Glutamatergic neuron (in vitro differentiated cells): ENCODE measurements at regions not wholly inside any gene's neighbourhood (a gene's known extent, or its start where the extent isn't known, plus 50 kb on each side); places are given as distances from the start of the nearest gene placed in this dataset.

ENCODE experiments used
- DNase-seq: peaks from one replicate; pipeline ENCODE4 v3.0.0; 2022
- H3K27ac Mint-ChIP-seq: one replicate; pipeline ENCODE4 v1.8.0; 2020; ENCODE audit warnings: mild to moderate bottlenecking, mixed read lengths, inconsistent platforms; ENCODE audit not compliant: unreplicated experiment
- H3K27me3 Mint-ChIP-seq: one replicate; pipeline ENCODE4 v1.8.0; 2020; ENCODE audit warnings: mild to moderate bottlenecking, moderate library complexity, mixed read lengths, inconsistent platforms; ENCODE audit not compliant: unreplicated experiment
- H3K36me3 Mint-ChIP-seq: one replicate; pipeline ENCODE4 v1.8.0; 2020; ENCODE audit warnings: mild to moderate bottlenecking, mixed read lengths, inconsistent platforms; ENCODE audit not compliant: unreplicated experiment
- H3K4me1 Mint-ChIP-seq: one replicate; pipeline ENCODE4 v1.8.0; 2020; ENCODE audit warnings: mild to moderate bottlenecking, low read depth, mixed read lengths, inconsistent platforms; ENCODE audit not compliant: unreplicated experiment
- H3K4me3 Mint-ChIP-seq: one replicate; pipeline ENCODE4 v1.8.0; 2020; ENCODE audit warnings: mild to moderate bottlenecking, mixed read lengths, inconsistent platforms; ENCODE audit not compliant: unreplicated experiment
- H3K9me3 Mint-ChIP-seq: one replicate; pipeline ENCODE4 v1.8.0; 2020; ENCODE audit warnings: mild to moderate bottlenecking, moderate library complexity, mixed read lengths, inconsistent platforms; ENCODE audit not compliant: unreplicated experiment
- CTCF ChIP-seq: fragments of 200-600 bp; sonication (generic); IDR thresholded peaks from one replicate; pipeline ENCODE4 v1.5.0; 2021; ENCODE audit not compliant: partially characterized antibody, unreplicated experiment

GRCh38 chr1:238779716-238780115 lies 606.7 kb upstream of the CHRM3 start:
- Mint-ChIP-seq H3K9me3 (no peaks in the 10 kb centered on the region), H3K4me1 (no peaks in the 10 kb centered on the region), H3K27me3 (no peaks in the 10 kb centered on the region), H3K36me3 (no peaks in the 10 kb centered on the region), H3K4me3 (no peak overlapping the region), H3K27ac (no peak overlapping the region)
- TF ChIP-seq CTCF, result no peak
- DNase-seq, result no peak

GRCh38 chr1:238778113-238778512 lies 608.3 kb upstream of the CHRM3 start:
- Mint-ChIP-seq H3K4me3 (no peak overlapping the region), H3K4me1 (no peaks in the 10 kb centered on the region), H3K36me3 (no peaks in the 10 kb centered on the region), H3K9me3 (no peaks in the 10 kb centered on the region), H3K27me3 (no peaks in the 10 kb centered on the region), H3K27ac (no peak overlapping the region)
- DNase-seq, result no peak
- no peak for TF ChIP-seq CTCF

- Mint-ChIP-seq H3K36me3 (no peaks in the 10 kb centered on the region), H3K27ac (no peak overlapping the region), H3K27me3 (no peaks in the 10 kb centered on the region), H3K4me3 (no peak overlapping the region), H3K9me3 (no peaks in the 10 kb centered on the region), H3K4me1 (no peaks in the 10 kb centered on the region)
- TF ChIP-seq CTCF, result no peak
- DNase-seq, result no peak
These were observed 608.8 kb upstream of the CHRM3 start for GRCh38 chr1:238777551-238777950.

- Mint-ChIP-seq H3K36me3 (no peaks in the 10 kb centered on the region), H3K9me3 (no peaks in the 10 kb centered on the region), H3K27me3 (no peaks in the 10 kb centered on the region), H3K27ac (no peak overlapping the region), H3K4me3 (no peak overlapping the region), H3K4me1 (no peaks in the 10 kb centered on the region)
- no peak for TF ChIP-seq CTCF
- no peak for DNase-seq
These were observed 610.2 kb upstream of the CHRM3 start for GRCh38 chr1:238776126-238776525.

GRCh38 chr1:238772322-238772721 lies 614.0 kb upstream of the CHRM3 start:
- Mint-ChIP-seq H3K4me3 (no peak overlapping the region), H3K36me3 (no peaks in the 10 kb centered on the region), H3K4me1 (no peaks in the 10 kb centered on the region), H3K27ac (no peak overlapping the region), H3K27me3 (no peaks in the 10 kb centered on the region), H3K9me3 (no peaks in the 10 kb centered on the region)
- DNase-seq, result no peak
- no peak for TF ChIP-seq CTCF
